HG03095 (cell line): ENCODE measurements at regions not wholly inside any gene's neighbourhood (a gene's known extent, or its start where the extent isn't known, plus 50 kb on each side); places are given as distances from the start of the nearest gene placed in this dataset.
A peak's percentile ranks its signal among the peaks of the same experiment; 100 is the strongest.

ENCODE experiments used
- ATAC-seq: cut with Tn5 transposase; IDR thresholded peaks from one replicate; pipeline ENCODE4 v1.9.1; 2021; ENCODE audit warnings: moderate library complexity; ENCODE audit not compliant: unreplicated experiment

- ATAC-seq: no peak
Measured at GRCh38 chr7:41834805-41835694, 132.2 kb upstream of the INHBA start.

GRCh38 chr7:41832941-41833340 lies 130.1 kb upstream of the INHBA start:
- ATAC-seq: no peak

- ATAC-seq: no peak
Measured at GRCh38 chr7:41830271-41830670, 127.4 kb upstream of the INHBA start.

- no peak for ATAC-seq
Measured at GRCh38 chr7:41828911-41829310, 126.0 kb upstream of the INHBA start.

- no peak for ATAC-seq
Measured at GRCh38 chr7:41826641-41827040, 123.8 kb upstream of the INHBA start.

- ATAC-seq: no peak
Measured at GRCh38 chr7:41825927-41826480, 123.1 kb upstream of the INHBA start.

GRCh38 chr7:41824284-41824683 lies 121.4 kb upstream of the INHBA start:
- ATAC-seq: no peak

GRCh38 chr7:41822259-41822817 lies 119.4 kb upstream of the INHBA start:
- ATAC-seq: no peak

- no peak for ATAC-seq
Measured at GRCh38 chr7:41821521-41822213, 118.8 kb upstream of the INHBA start.

GRCh38 chr7:41820111-41820671 lies 117.3 kb upstream of the INHBA start:
- ATAC-seq: no peak

GRCh38 chr7:41819645-41820044 lies 116.8 kb upstream of the INHBA start:
- ATAC-seq: no peak

GRCh38 chr7:41818765-41819398 lies 116.0 kb upstream of the INHBA start:
- ATAC-seq: no peak

- peak; percentile 62 for ATAC-seq
Measured at GRCh38 chr7:41817386-41817785, 114.5 kb upstream of the INHBA start.

- ATAC-seq: no peak
Measured at GRCh38 chr7:41816111-41816510, 113.2 kb upstream of the INHBA start.

GRCh38 chr7:41814888-41815287 lies 112.0 kb upstream of the INHBA start:
- no peak for ATAC-seq

GRCh38 chr7:41813286-41813685 lies 110.4 kb upstream of the INHBA start:
- no peak for ATAC-seq

GRCh38 chr7:41811941-41812340 lies 109.1 kb upstream of the INHBA start:
- no peak for ATAC-seq

GRCh38 chr7:41809940-41810576 lies 107.2 kb upstream of the INHBA start:
- peak; percentile 90 for ATAC-seq

- ATAC-seq: no peak
Measured at GRCh38 chr7:41809529-41809939, 106.6 kb upstream of the INHBA start.

- no peak for ATAC-seq
Measured at GRCh38 chr7:41809116-41809515, 106.2 kb upstream of the INHBA start.
